PC-3 (cell line): ENCODE measurements at regions not wholly inside any gene's neighbourhood (a gene's known extent, or its start where the extent isn't known, plus 50 kb on each side); places are given as distances from the start of the nearest gene placed in this dataset.

Experiments
- CTCF ChIP-seq: fragments of 300-600 bp; sonication (generic); conservative IDR thresholded peaks from 2 replicates; pipeline ENCODE4 v1.5.1; 2017; ENCODE audit warnings: antibody characterized with exemption, low read depth, mild to moderate bottlenecking, low read length
- EZH2 ChIP-seq: fragments of 300-600 bp; sonication (generic); IDR thresholded peaks from one replicate; pipeline ENCODE4 v1.6.1; 2017; ENCODE audit warnings: antibody characterized with exemption, mild to moderate bottlenecking, low read length; ENCODE audit not compliant: unreplicated experiment
- EZH2phosphoT487 ChIP-seq: fragments of 300-600 bp; sonication (generic); IDR thresholded peaks from 2 replicates; pipeline ENCODE4 v1.6.1; 2018; ENCODE audit warnings: mild to moderate bottlenecking, antibody characterized with exemption, low read length, borderline replicate concordance

DNA sequence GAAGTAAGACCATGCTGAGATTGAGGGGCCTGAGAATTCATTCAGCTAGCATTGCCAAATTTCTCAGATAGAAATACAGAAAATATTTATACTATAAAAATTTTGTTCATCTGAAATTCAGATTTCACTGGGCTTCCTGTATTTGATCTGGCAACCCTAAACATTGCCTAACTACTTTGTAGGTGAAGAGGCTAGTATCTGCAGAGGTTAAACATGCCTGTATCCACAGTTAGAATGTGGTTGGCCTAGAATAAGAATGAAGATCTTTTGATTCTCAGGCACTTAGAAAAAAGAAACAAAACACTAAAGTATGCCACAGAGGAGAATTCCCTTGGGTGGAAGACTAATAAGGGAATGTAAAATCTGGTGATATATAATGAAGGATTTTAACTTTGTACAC lies 189.0 kb downstream of the DIPK2A start:
- no peak for TF ChIP-seq CTCF
- TF ChIP-seq EZH2: no peak
- no peak for TF ChIP-seq EZH2phosphoT487
